H9 (cell line): ENCODE measurements at regions not wholly inside any gene's neighbourhood (a gene's known extent, or its start where the extent isn't known, plus 50 kb on each side); places are given as distances from the start of the nearest gene placed in this dataset.

Experiments used
- DNase-seq: peaks from one replicate; pipeline ENCODE4 v3.0.0-alpha.2; 2017
- H2AFZ ChIP-seq: one replicate; pipeline ENCODE4 v1.6.1; 2013; ENCODE audit warnings: mild to moderate bottlenecking, low read length, control low read depth, moderate library complexity
- H2AK5ac ChIP-seq: 2 replicates; pipeline ENCODE4 v1.6.1; 2013; ENCODE audit warnings: low read length, control low read depth, mixed read lengths; ENCODE audit not compliant: insufficient read length
- H2BK120ac ChIP-seq: one replicate; pipeline ENCODE4 v1.6.1; 2013; ENCODE audit warnings: low read depth, mild to moderate bottlenecking, low read length, control low read depth, inconsistent platforms; ENCODE audit not compliant: poor library complexity, severe bottlenecking
- H2BK12ac ChIP-seq: 2 replicates; pipeline ENCODE4 v1.6.1; 2013; ENCODE audit warnings: low read length, control low read depth, mixed read lengths, low read depth; ENCODE audit not compliant: insufficient read length
- H2BK15ac ChIP-seq: 2 replicates; pipeline ENCODE4 v1.6.1; 2013; ENCODE audit warnings: low read depth, low read length, control low read depth
- H2BK20ac ChIP-seq: one replicate; pipeline ENCODE4 v1.6.1; 2013; ENCODE audit warnings: low read depth, mild to moderate bottlenecking, low read length, control low read depth, inconsistent platforms; ENCODE audit not compliant: poor library complexity, severe bottlenecking
- H2BK5ac ChIP-seq: 2 replicates; pipeline ENCODE4 v1.6.1; 2013; ENCODE audit warnings: low read length, control low read depth, mixed read lengths; ENCODE audit not compliant: insufficient read length
- H3K14ac ChIP-seq: 2 replicates; pipeline ENCODE4 v1.6.1; 2013; ENCODE audit warnings: low read length, control low read depth; ENCODE audit not compliant: insufficient read depth
- H3K18ac ChIP-seq: 2 replicates; pipeline ENCODE4 v1.6.1; 2013; ENCODE audit warnings: low read depth, mild to moderate bottlenecking, mixed read lengths, low read length, control low read depth; ENCODE audit not compliant: insufficient read length
- H3K23ac ChIP-seq: 2 replicates; pipeline ENCODE4 v1.6.1; 2013; ENCODE audit warnings: low read length, control low read depth, mixed read lengths, low read depth; ENCODE audit not compliant: insufficient read length
- H3K23me2 ChIP-seq: 2 replicates; pipeline ENCODE4 v1.6.1; 2013; ENCODE audit warnings: low read depth, mild to moderate bottlenecking, mixed read lengths, low read length, control low read depth; ENCODE audit not compliant: insufficient read length, poor library complexity, severe bottlenecking
- H3K27ac ChIP-seq: 2 replicates; pipeline ENCODE4 v1.5.1; 2013; ENCODE audit warnings: low read length, control low read depth, mixed read lengths, low read depth; ENCODE audit not compliant: insufficient read length
- H3K27me3 ChIP-seq: 2 replicates; pipeline ENCODE4 v1.6.1; 2013; ENCODE audit warnings: low read length, control low read depth, inconsistent platforms; ENCODE audit not compliant: insufficient read depth
- H3K4ac ChIP-seq: 2 replicates; pipeline ENCODE4 v1.6.1; 2013; ENCODE audit warnings: low read depth, mild to moderate bottlenecking, control low read depth, inconsistent platforms, low read length, moderate library complexity
- H3K4me1 ChIP-seq: 2 replicates; pipeline ENCODE4 v1.6.1; 2013; ENCODE audit warnings: low read length, control low read depth, inconsistent platforms; ENCODE audit not compliant: insufficient read depth
- H3K4me2 ChIP-seq: 2 replicates; pipeline ENCODE4 v1.6.1; 2013; ENCODE audit warnings: low read length, control low read depth, mixed read lengths; ENCODE audit not compliant: insufficient read length, insufficient read depth
- H3K56ac ChIP-seq: 2 replicates; pipeline ENCODE4 v1.6.1; 2013; ENCODE audit warnings: low read depth, mild to moderate bottlenecking, mixed read lengths, low read length, control low read depth; ENCODE audit not compliant: insufficient read length
- H3K79me1 ChIP-seq: 2 replicates; pipeline ENCODE4 v1.6.1; 2013; ENCODE audit warnings: low read depth, mild to moderate bottlenecking, moderate library complexity, low read length, control low read depth, inconsistent platforms; ENCODE audit not compliant: insufficient read depth, poor library complexity, severe bottlenecking
- H3K79me2 ChIP-seq: 2 replicates; pipeline ENCODE4 v1.6.1; 2013; ENCODE audit warnings: low read length, control low read depth, inconsistent platforms; ENCODE audit not compliant: insufficient read depth
- H3K9ac ChIP-seq: 2 replicates; pipeline ENCODE4 v1.6.1; 2013; ENCODE audit warnings: low read length, control low read depth, mixed read lengths; ENCODE audit not compliant: insufficient read length; ENCODE audit errors: extremely low read depth
- H3K9me3 ChIP-seq: one replicate; pipeline ENCODE4 v1.6.1; 2013; ENCODE audit warnings: low read depth, low read length, inconsistent platforms; ENCODE audit not compliant: control insufficient read depth
- H3T11ph ChIP-seq: one replicate; pipeline ENCODE4 v1.6.1; 2013; ENCODE audit warnings: mild to moderate bottlenecking, low read length, control low read depth, inconsistent platforms
- H4K20me1 ChIP-seq: one replicate; pipeline ENCODE4 v1.6.1; 2013; ENCODE audit not compliant: control insufficient read depth, insufficient read length, insufficient read depth
- H4K5ac ChIP-seq: 2 replicates; pipeline ENCODE4 v1.6.1; 2013; ENCODE audit warnings: low read depth, mild to moderate bottlenecking, mixed read lengths, low read length, control low read depth; ENCODE audit not compliant: insufficient read length
- H4K8ac ChIP-seq: replicated peaks from 2 replicates; pipeline ENCODE4 v1.6.1; 2013; ENCODE audit warnings: low read length, control low read depth, mixed read lengths, low read depth; ENCODE audit not compliant: insufficient read length
- H4K91ac ChIP-seq: 2 replicates; pipeline ENCODE4 v1.6.1; 2013; ENCODE audit warnings: low read depth, mild to moderate bottlenecking, moderate library complexity, mixed read lengths, low read length, control low read depth; ENCODE audit not compliant: insufficient read length
- H3K27ac Mint-ChIP-seq, 3 experiments: 2 replicates in 2 of 3; 3 replicates in 1 of 3; pipeline ENCODE4 v1.8.0; 2020 to 2021; ENCODE audit warnings: mixed read lengths in 3 of 3, mild to moderate bottlenecking in 1 of 3, moderate library complexity in 1 of 3
- H3K27me3 Mint-ChIP-seq: 2 replicates; pipeline ENCODE4 v1.8.0; 2021; ENCODE audit warnings: low read depth, mild to moderate bottlenecking, moderate library complexity, mixed read lengths
- H3K36me3 Mint-ChIP-seq, 3 experiments: 2 replicates in 2 of 3; 3 replicates in 1 of 3; pipeline ENCODE4 v1.8.0; 2020 to 2021; ENCODE audit warnings: low read depth in 3 of 3, mixed read lengths in 3 of 3; ENCODE audit not compliant: insufficient read depth in 1 of 3
- H3K4me1 Mint-ChIP-seq, 2 experiments: 2 replicates each; pipeline ENCODE4 v1.8.0; 2020; ENCODE audit warnings: mixed read lengths in 2 of 2
- H3K4me3 Mint-ChIP-seq, 2 experiments: 2 replicates in 1 of 2; 3 replicates in 1 of 2; pipeline ENCODE4 v1.8.0; 2020 to 2021; ENCODE audit warnings: mild to moderate bottlenecking in 2 of 2, mixed read lengths in 2 of 2, moderate library complexity in 1 of 2
- H3K9me3 Mint-ChIP-seq, 2 experiments: 2 replicates in 1 of 2; 3 replicates in 1 of 2; pipeline ENCODE4 v1.8.0; 2020; ENCODE audit warnings: mild to moderate bottlenecking in 2 of 2, mixed read lengths in 2 of 2, moderate library complexity in 1 of 2
- CTCF ChIP-seq: fragments of 200-600 bp; sonication (generic); conservative IDR thresholded peaks from 3 replicates; pipeline ENCODE4 v1.8.0; 2021; ENCODE audit warnings: antibody characterized with exemption, mild to moderate bottlenecking
- WGBS: extraction: QIAGEN DNeasy Blood & Tissue Kit; methylation state at CpG from one replicate; pipeline ENCODE4 v1.1.7; 2013; ENCODE audit warnings: missing lambda C conversion rate, low lambda C conversion rate, mixed read lengths; ENCODE audit not compliant: insufficient read length; ENCODE audit errors: extremely low coverage; 5-methylcytosine and 5-hydroxymethylcytosine counted together

GRCh38 chr5:57559110-57559635 is 76.6 kb upstream of the ACTBL2 start:
- no peak for DNase-seq
- H3K27me3 ChIP-seq: no peaks in the 10 kb centered on the region
- H4K8ac ChIP-seq: no peak overlapping the region
- no peaks in the 10 kb centered on the region for H3K36me3 Mint-ChIP-seq
- H3K27me3 Mint-ChIP-seq: no peaks in the 10 kb centered on the region; the same call in 1 of the 2 replicates
- H3K56ac ChIP-seq: no peak overlapping the region
- no peak overlapping the region for H2AFZ ChIP-seq
- WGBS: no CpG with 5 or more reads among the region's 3 CpGs
- H3K27ac Mint-ChIP-seq: no peak overlapping the region
- H2BK120ac ChIP-seq: no peak overlapping the region
- H3K4me3 Mint-ChIP-seq: no peak overlapping the region
- no peak overlapping the region for H3K14ac ChIP-seq
- no peak overlapping the region for H3K18ac ChIP-seq
- no peaks in the 10 kb centered on the region for H3K9me3 ChIP-seq
- H3K79me2 ChIP-seq: no peaks in the 10 kb centered on the region
- no peak overlapping the region for H2BK5ac ChIP-seq
- no peak overlapping the region for H4K5ac ChIP-seq
- no peaks in the 10 kb centered on the region for H3K4me1 Mint-ChIP-seq
- no peaks in the 10 kb centered on the region for H3K79me1 ChIP-seq
- TF ChIP-seq CTCF: no peak
- no peak overlapping the region for H2BK12ac ChIP-seq
- H3K23me2 ChIP-seq: no peaks in the 10 kb centered on the region
- no peak overlapping the region for H3K27ac ChIP-seq
- no peak overlapping the region for H2BK20ac ChIP-seq
- H4K91ac ChIP-seq: no peak overlapping the region
- H3K9me3 Mint-ChIP-seq: no peaks in the 10 kb centered on the region; a peak in 1 of 5 replicates
- H3K4ac ChIP-seq: no peak overlapping the region
- no peak overlapping the region for H3K23ac ChIP-seq
- no peak overlapping the region for H2BK15ac ChIP-seq
- H3K9ac ChIP-seq: no peak overlapping the region
- H3K4me2 ChIP-seq: no peak overlapping the region
- no peaks in the 10 kb centered on the region for H3K4me1 ChIP-seq
- no peak overlapping the region for H2AK5ac ChIP-seq
- H3T11ph ChIP-seq: no peak overlapping the region
- H4K20me1 ChIP-seq: no peaks in the 10 kb centered on the region
